ENCODE measurements at regions not wholly inside any gene's neighbourhood (a gene's known extent, or its start where the extent isn't known, plus 50 kb on each side); places are given as distances from the start of the nearest gene placed in this dataset.

DNA sequence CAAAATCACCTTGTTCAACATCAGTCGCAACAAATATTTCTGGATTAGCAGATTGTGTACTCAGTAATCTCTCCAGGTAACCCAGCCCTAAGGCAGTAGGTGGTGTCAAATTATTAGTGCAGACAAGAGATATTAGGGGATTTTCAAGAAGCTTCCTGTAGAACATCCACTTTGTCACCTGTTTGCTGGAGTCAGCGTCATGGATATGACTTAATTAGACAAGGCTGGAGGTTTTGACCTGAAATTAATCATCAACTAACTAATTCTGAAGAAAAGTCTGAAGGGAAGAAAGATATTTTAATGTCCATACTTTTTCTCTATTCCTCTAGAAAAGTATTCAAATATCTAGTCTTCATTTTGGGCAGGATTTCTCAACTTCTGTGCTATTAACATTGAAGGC lies 91.4 kb upstream of the CCDC112 start:
- TF ChIP-seq, protein P1, sequence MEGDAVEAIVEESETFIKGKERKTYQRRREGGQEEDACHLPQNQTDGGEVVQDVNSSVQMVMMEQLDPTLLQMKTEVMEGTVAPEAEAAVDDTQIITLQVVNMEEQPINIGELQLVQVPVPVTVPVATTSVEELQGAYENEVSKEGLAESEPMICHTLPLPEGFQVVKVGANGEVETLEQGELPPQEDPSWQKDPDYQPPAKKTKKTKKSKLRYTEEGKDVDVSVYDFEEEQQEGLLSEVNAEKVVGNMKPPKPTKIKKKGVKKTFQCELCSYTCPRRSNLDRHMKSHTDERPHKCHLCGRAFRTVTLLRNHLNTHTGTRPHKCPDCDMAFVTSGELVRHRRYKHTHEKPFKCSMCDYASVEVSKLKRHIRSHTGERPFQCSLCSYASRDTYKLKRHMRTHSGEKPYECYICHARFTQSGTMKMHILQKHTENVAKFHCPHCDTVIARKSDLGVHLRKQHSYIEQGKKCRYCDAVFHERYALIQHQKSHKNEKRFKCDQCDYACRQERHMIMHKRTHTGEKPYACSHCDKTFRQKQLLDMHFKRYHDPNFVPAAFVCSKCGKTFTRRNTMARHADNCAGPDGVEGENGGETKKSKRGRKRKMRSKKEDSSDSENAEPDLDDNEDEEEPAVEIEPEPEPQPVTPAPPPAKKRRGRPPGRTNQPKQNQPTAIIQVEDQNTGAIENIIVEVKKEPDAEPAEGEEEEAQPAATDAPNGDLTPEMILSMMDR (IDR thresholded peaks at IDR 0.05) = no peak
- no peak for TF ChIP-seq POLR2A (IDR thresholded peaks at IDR 0.05)

Measured in testis (tissue), 2 donors.